ENCODE measurements at regions not wholly inside any gene's neighbourhood (a gene's known extent, or its start where the extent isn't known, plus 50 kb on each side); places are given as distances from the start of the nearest gene placed in this dataset.

- TF ChIP-seq, protein P1, sequence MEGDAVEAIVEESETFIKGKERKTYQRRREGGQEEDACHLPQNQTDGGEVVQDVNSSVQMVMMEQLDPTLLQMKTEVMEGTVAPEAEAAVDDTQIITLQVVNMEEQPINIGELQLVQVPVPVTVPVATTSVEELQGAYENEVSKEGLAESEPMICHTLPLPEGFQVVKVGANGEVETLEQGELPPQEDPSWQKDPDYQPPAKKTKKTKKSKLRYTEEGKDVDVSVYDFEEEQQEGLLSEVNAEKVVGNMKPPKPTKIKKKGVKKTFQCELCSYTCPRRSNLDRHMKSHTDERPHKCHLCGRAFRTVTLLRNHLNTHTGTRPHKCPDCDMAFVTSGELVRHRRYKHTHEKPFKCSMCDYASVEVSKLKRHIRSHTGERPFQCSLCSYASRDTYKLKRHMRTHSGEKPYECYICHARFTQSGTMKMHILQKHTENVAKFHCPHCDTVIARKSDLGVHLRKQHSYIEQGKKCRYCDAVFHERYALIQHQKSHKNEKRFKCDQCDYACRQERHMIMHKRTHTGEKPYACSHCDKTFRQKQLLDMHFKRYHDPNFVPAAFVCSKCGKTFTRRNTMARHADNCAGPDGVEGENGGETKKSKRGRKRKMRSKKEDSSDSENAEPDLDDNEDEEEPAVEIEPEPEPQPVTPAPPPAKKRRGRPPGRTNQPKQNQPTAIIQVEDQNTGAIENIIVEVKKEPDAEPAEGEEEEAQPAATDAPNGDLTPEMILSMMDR (conservative IDR thresholded peaks at IDR 0.05; ENCODE audit: low read length), result no peak
- TF ChIP-seq EZH2phosphoT487 (IDR thresholded peaks at IDR 0.05; ENCODE audit: borderline replicate concordance, low read depth, low read length), result no peak
Measured at GRCh38 chr5:167881041-167881440, 410.4 kb upstream of the WWC1 start.
